ENCODE measurements at regions not wholly inside any gene's neighbourhood (a gene's known extent, or its start where the extent isn't known, plus 50 kb on each side); places are given as distances from the start of the nearest gene placed in this dataset.

GRCh38 chr18:55866886-55867285, 278.9 kb upstream of the TCF4 start:
- DNase-seq (ENCODE audit: low read depth in 4 of 4, low spot score in 3 of 4), result no peak

- DNase-seq (ENCODE audit: low read depth in 4 of 4, low spot score in 3 of 4), result no peak
Observed at GRCh38 chr18:55866006-55866405, 278.0 kb upstream of the TCF4 start.

- no peak for DNase-seq (ENCODE audit: low read depth in 4 of 4, low spot score in 3 of 4)
Observed at GRCh38 chr18:55864281-55864680, 276.3 kb upstream of the TCF4 start.

GRCh38 chr18:55863876-55864275, 275.9 kb upstream of the TCF4 start:
- peak; percentile 21 to 29 (median 24) for DNase-seq (ENCODE audit: low read depth in 4 of 4, low spot score in 3 of 4)

- no peak for DNase-seq (ENCODE audit: low read depth in 4 of 4, low spot score in 3 of 4)
Observed at GRCh38 chr18:55863391-55863706, 275.4 kb upstream of the TCF4 start.

GRCh38 chr18:55862693-55863390, 274.9 kb upstream of the TCF4 start:
- DNase-seq (ENCODE audit: low read depth in 4 of 4, low spot score in 3 of 4), result no peak

- no peak for DNase-seq (ENCODE audit: low read depth in 4 of 4, low spot score in 3 of 4)
Observed at GRCh38 chr18:55861266-55861665, 273.3 kb upstream of the TCF4 start.

GRCh38 chr18:55858661-55859515, 270.9 kb upstream of the TCF4 start:
- DNase-seq (ENCODE audit: low read depth in 4 of 4, low spot score in 3 of 4), result peak in 1 of 4 donors; percentile 14

- DNase-seq (ENCODE audit: low read depth in 4 of 4, low spot score in 3 of 4), result no peak
Observed at GRCh38 chr18:55857956-55858355, 270.0 kb upstream of the TCF4 start.

GRCh38 chr18:55857409-55857808, 269.4 kb upstream of the TCF4 start:
- DNase-seq (ENCODE audit: low read depth in 4 of 4, low spot score in 3 of 4), result no peak

GRCh38 chr18:55856679-55857078, 268.7 kb upstream of the TCF4 start:
- no peak for DNase-seq (ENCODE audit: low read depth in 4 of 4, low spot score in 3 of 4)

- no peak for DNase-seq (ENCODE audit: low read depth in 4 of 4, low spot score in 3 of 4)
Observed at GRCh38 chr18:55856229-55856628, 268.2 kb upstream of the TCF4 start.

GRCh38 chr18:55853268-55853667, 265.3 kb upstream of the TCF4 start:
- DNase-seq (ENCODE audit: low read depth in 4 of 4, low spot score in 3 of 4), result no peak

GRCh38 chr18:55850904-55851303, 262.9 kb upstream of the TCF4 start:
- no peak for DNase-seq (ENCODE audit: low read depth in 4 of 4, low spot score in 3 of 4)

- DNase-seq (ENCODE audit: low read depth in 4 of 4, low spot score in 3 of 4), result no peak
Observed at GRCh38 chr18:55849391-55849790, 261.4 kb upstream of the TCF4 start.

- no peak for DNase-seq (ENCODE audit: low read depth in 4 of 4, low spot score in 3 of 4)
Observed at GRCh38 chr18:55847960-55848359, 260.0 kb upstream of the TCF4 start.

GRCh38 chr18:55845221-55845620, 257.2 kb upstream of the TCF4 start:
- DNase-seq (ENCODE audit: low read depth in 4 of 4, low spot score in 3 of 4), result no peak

GRCh38 chr18:55844382-55844781, 256.4 kb upstream of the TCF4 start:
- no peak for DNase-seq (ENCODE audit: low read depth in 4 of 4, low spot score in 3 of 4)

- no peak for DNase-seq (ENCODE audit: low read depth in 4 of 4, low spot score in 3 of 4)
Observed at GRCh38 chr18:55841314-55841713, 253.3 kb upstream of the TCF4 start.

- no peak for DNase-seq (ENCODE audit: low read depth in 4 of 4, low spot score in 3 of 4)
Observed at GRCh38 chr18:55840601-55841170, 252.7 kb upstream of the TCF4 start.

- no peak for DNase-seq (ENCODE audit: low read depth in 4 of 4, low spot score in 3 of 4)
Observed at GRCh38 chr18:55839343-55839742, 251.4 kb upstream of the TCF4 start.

GRCh38 chr18:55838841-55839240, 250.8 kb upstream of the TCF4 start:
- no peak for DNase-seq (ENCODE audit: low read depth in 4 of 4, low spot score in 3 of 4)

Measured in left renal pelvis (tissue), 4 donors.